Amniotic stem cell (primary cell): ENCODE measurements at regions not wholly inside any gene's neighbourhood (a gene's known extent, or its start where the extent isn't known, plus 50 kb on each side); places are given as distances from the start of the nearest gene placed in this dataset.
"Not testable (repeated sequence)": the region's sequence is repeated elsewhere in the genome, so short reads cannot be mapped to it uniquely, and the experiment has no call there.

Experiments
- DNase-seq: peaks from one replicate; lab custom pipeline; 2025; lab: John Stamatoyannopoulos, UW

- not testable (repeated sequence) for DNase-seq
Observed at GRCh38 chr20:26373066-26373465, 676.4 kb upstream of the ZNF337 start.

GRCh38 chr20:26354511-26354910 lies 657.9 kb upstream of the ZNF337 start:
- DNase-seq: no peak

GRCh38 chr20:26347396-26347795 lies 650.7 kb upstream of the ZNF337 start:
- no peak for DNase-seq

- DNase-seq: not testable (repeated sequence)
Observed at GRCh38 chr20:26340460-26341065, 643.9 kb upstream of the ZNF337 start.

GRCh38 chr20:26324177-26324576 lies 627.5 kb upstream of the ZNF337 start:
- DNase-seq: no peak

- DNase-seq: no peak
Observed at GRCh38 chr20:26315054-26315453, 618.4 kb upstream of the ZNF337 start.

GRCh38 chr20:26309720-26310119 lies 613.1 kb upstream of the ZNF337 start:
- DNase-seq: not testable (repeated sequence)

GRCh38 chr20:26308961-26309360 lies 612.3 kb upstream of the ZNF337 start:
- no peak for DNase-seq

GRCh38 chr20:26295006-26295405 lies 598.4 kb upstream of the ZNF337 start:
- no peak for DNase-seq

- not testable (repeated sequence) for DNase-seq
Observed at GRCh38 chr20:26288379-26289061, 591.9 kb upstream of the ZNF337 start.

GRCh38 chr20:26279238-26279637 lies 582.6 kb upstream of the ZNF337 start:
- DNase-seq: no peak

GRCh38 chr20:26277339-26277738 lies 580.7 kb upstream of the ZNF337 start:
- no peak for DNase-seq

- DNase-seq: peak; percentile 2
Observed at GRCh38 chr20:26276554-26277210, 580.0 kb upstream of the ZNF337 start.

- DNase-seq: not testable (repeated sequence)
Observed at GRCh38 chr20:26268762-26269161, 572.1 kb upstream of the ZNF337 start.

- DNase-seq: not testable (repeated sequence)
Observed at GRCh38 chr20:26260925-26261324, 564.3 kb upstream of the ZNF337 start.

GRCh38 chr20:26252311-26252975 lies 555.8 kb upstream of the ZNF337 start:
- DNase-seq: not testable (repeated sequence)

GRCh38 chr20:26251376-26251775 lies 554.7 kb upstream of the ZNF337 start:
- not testable (repeated sequence) for DNase-seq

- DNase-seq: not testable (repeated sequence)
Observed at GRCh38 chr20:26250249-26251114, 553.8 kb upstream of the ZNF337 start.

GRCh38 chr20:26243731-26244130 lies 547.1 kb upstream of the ZNF337 start:
- no peak for DNase-seq

GRCh38 chr20:26220609-26221008 lies 524.0 kb upstream of the ZNF337 start:
- DNase-seq: not testable (repeated sequence)

- DNase-seq: not testable (repeated sequence)
Observed at GRCh38 chr20:26219546-26219945, 522.9 kb upstream of the ZNF337 start.

- DNase-seq: no peak
Observed at GRCh38 chr20:26218301-26218700, 521.6 kb upstream of the ZNF337 start.
